Adrenal gland (tissue), 5 donors: ENCODE measurements at regions not wholly inside any gene's neighbourhood (a gene's known extent, or its start where the extent isn't known, plus 50 kb on each side); places are given as distances from the start of the nearest gene placed in this dataset.

ENCODE experiments used
- CTCF ChIP-seq, 6 experiments: fragments of 450-650 bp in 4 of 6; fragments of 200-600 bp in 2 of 6; sonication (generic) in 1 of 6; IDR thresholded peaks; 1 replicate in 5 of 6; 2 replicates in 1 of 6; pipeline versions ENCODE4 v1.5.1 to v1.8.0; 2016 to 2021; ENCODE audit warnings: antibody characterized with exemption in 6 of 6, mild to moderate bottlenecking in 2 of 6, moderate library complexity in 1 of 6
- POLR2A ChIP-seq, 2 donors: fragments of 450-650 bp; IDR thresholded peaks; one replicate each; pipeline ENCODE4 v1.6.1; 2017; ENCODE audit warnings: antibody characterized with exemption in 2 of 2, mild to moderate bottlenecking in 2 of 2, moderate library complexity in 1 of 2
- donor health status: DM: no; HTN: no; CAD: no.

GRCh38 chrX:94655180-94655579, 981.2 kb downstream of the FAM133A start:
- no peak for TF ChIP-seq CTCF (IDR thresholded peaks at IDR 0.05)
- TF ChIP-seq POLR2A (IDR thresholded peaks at IDR 0.05): no peak
